BE2C (cell line): ENCODE measurements at regions not wholly inside any gene's neighbourhood (a gene's known extent, or its start where the extent isn't known, plus 50 kb on each side); places are given as distances from the start of the nearest gene placed in this dataset.

Source experiments
- DNase-seq: peaks from one replicate; pipeline ENCODE4 v3.0.0-alpha.2; 2020
- H3K27me3 ChIP-seq: fragments of 250-450 bp; sonication (Bioruptor Pico); 2 replicates; pipeline ENCODE4 v1.5.1; 2020; ENCODE audit warnings: mild to moderate bottlenecking
- H3K36me3 ChIP-seq: fragments of 250-450 bp; sonication (Bioruptor Pico); 2 replicates; pipeline ENCODE4 v1.5.1; 2020; ENCODE audit warnings: mild to moderate bottlenecking
- H3K4me1 ChIP-seq: fragments of 250-450 bp; sonication (Bioruptor Pico); 2 replicates; pipeline ENCODE4 v1.5.1; 2020
- H3K4me3 ChIP-seq: 2 replicates; pipeline ENCODE4 v1.5.1; 2011; ENCODE audit warnings: low read depth, low read length
- H3K9me3 ChIP-seq: fragments of 250-450 bp; sonication (Bioruptor Pico); 2 replicates; pipeline ENCODE4 v1.5.1; 2020
- CTCF ChIP-seq: IDR thresholded peaks from 2 replicates; pipeline ENCODE4 v1.5.1; 2012; ENCODE audit warnings: mild to moderate bottlenecking, low read depth, low read length

GRCh38 chr14:98477935-98478334, 794.1 kb downstream of the BCL11B start:
- H3K27me3 ChIP-seq, result no peaks in the 10 kb centered on the region
- H3K9me3 ChIP-seq, result no peaks in the 10 kb centered on the region
- no peak for DNase-seq
- no peak for TF ChIP-seq CTCF
- no peaks in the 10 kb centered on the region for H3K4me1 ChIP-seq
- no peaks in the 10 kb centered on the region for H3K36me3 ChIP-seq
- H3K4me3 ChIP-seq, result no peak overlapping the region

GRCh38 chr14:98489115-98489514, 782.9 kb downstream of the BCL11B start:
- no peaks in the 10 kb centered on the region for H3K9me3 ChIP-seq
- H3K4me3 ChIP-seq, result no peak overlapping the region
- no peaks in the 10 kb centered on the region for H3K36me3 ChIP-seq
- no peak for DNase-seq
- no peaks in the 10 kb centered on the region for H3K27me3 ChIP-seq
- TF ChIP-seq CTCF, result no peak
- H3K4me1 ChIP-seq, result no peaks in the 10 kb centered on the region

- no peak for TF ChIP-seq CTCF
- no peak for DNase-seq
- Histone ChIP-seq H3K9me3 (no peaks in the 10 kb centered on the region), H3K4me1 (no peaks in the 10 kb centered on the region), H3K4me3 (no peak overlapping the region), H3K36me3 (no peaks in the 10 kb centered on the region), H3K27me3 (no peaks in the 10 kb centered on the region)
Observed at GRCh38 chr14:98494582-98494981, 777.4 kb downstream of the BCL11B start.

- no peaks in the 10 kb centered on the region for H3K4me1 ChIP-seq
- TF ChIP-seq CTCF, result no peak
- H3K9me3 ChIP-seq, result no peaks in the 10 kb centered on the region
- H3K27me3 ChIP-seq, result no peaks in the 10 kb centered on the region
- no peak for DNase-seq
- no peak overlapping the region for H3K4me3 ChIP-seq
- no peaks in the 10 kb centered on the region for H3K36me3 ChIP-seq
Observed at GRCh38 chr14:98498019-98498885, 773.7 kb downstream of the BCL11B start.

- DNase-seq, result no peak
- no peaks in the 10 kb centered on the region for H3K36me3 ChIP-seq
- no peak for TF ChIP-seq CTCF
- no peak overlapping the region for H3K4me3 ChIP-seq
- H3K27me3 ChIP-seq, result no peaks in the 10 kb centered on the region
- H3K4me1 ChIP-seq, result no peaks in the 10 kb centered on the region
- no peaks in the 10 kb centered on the region for H3K9me3 ChIP-seq
Observed at GRCh38 chr14:98501335-98501734, 770.7 kb downstream of the BCL11B start.

- Histone ChIP-seq H3K27me3 (no peaks in the 10 kb centered on the region), H3K36me3 (no peaks in the 10 kb centered on the region), H3K4me3 (no peak overlapping the region), H3K4me1 (no peaks in the 10 kb centered on the region), H3K9me3 (no peaks in the 10 kb centered on the region)
- no peak for DNase-seq
- TF ChIP-seq CTCF, result no peak
Observed at GRCh38 chr14:98501836-98502235, 770.2 kb downstream of the BCL11B start.
